Ovary (tissue), 3 donors: ENCODE measurements at regions not wholly inside any gene's neighbourhood (a gene's known extent, or its start where the extent isn't known, plus 50 kb on each side); places are given as distances from the start of the nearest gene placed in this dataset.

Experiments used
- EP300 ChIP-seq: sonication (generic); formaldehyde crosslinking; IDR thresholded peaks from one replicate; pipeline ENCODE4 v1.6.1; 2017; ENCODE audit warnings: antibody characterized with exemption
- POLR2A ChIP-seq: fragments of 450-650 bp; IDR thresholded peaks from one replicate; pipeline ENCODE4 v1.6.1; 2017; ENCODE audit warnings: antibody characterized with exemption, mild to moderate bottlenecking, moderate library complexity
- TF ChIP-seq, protein P1 (sequence below), 3 donors: fragments of 450-650 bp in 2 of 3; fragments of 200-600 bp in 1 of 3; IDR thresholded peaks; one replicate each; pipeline versions ENCODE4 v1.5.1 to v1.8.0; 2016 to 2022; ENCODE audit warnings: antibody characterized with exemption in 3 of 3, mild to moderate bottlenecking in 1 of 3
- donor health status: DM: no; HTN: no; CAD: no.

GRCh38 chr12:127388985-127389384 is 878.0 kb upstream of the TMEM132C start:
- TF ChIP-seq, protein P1, sequence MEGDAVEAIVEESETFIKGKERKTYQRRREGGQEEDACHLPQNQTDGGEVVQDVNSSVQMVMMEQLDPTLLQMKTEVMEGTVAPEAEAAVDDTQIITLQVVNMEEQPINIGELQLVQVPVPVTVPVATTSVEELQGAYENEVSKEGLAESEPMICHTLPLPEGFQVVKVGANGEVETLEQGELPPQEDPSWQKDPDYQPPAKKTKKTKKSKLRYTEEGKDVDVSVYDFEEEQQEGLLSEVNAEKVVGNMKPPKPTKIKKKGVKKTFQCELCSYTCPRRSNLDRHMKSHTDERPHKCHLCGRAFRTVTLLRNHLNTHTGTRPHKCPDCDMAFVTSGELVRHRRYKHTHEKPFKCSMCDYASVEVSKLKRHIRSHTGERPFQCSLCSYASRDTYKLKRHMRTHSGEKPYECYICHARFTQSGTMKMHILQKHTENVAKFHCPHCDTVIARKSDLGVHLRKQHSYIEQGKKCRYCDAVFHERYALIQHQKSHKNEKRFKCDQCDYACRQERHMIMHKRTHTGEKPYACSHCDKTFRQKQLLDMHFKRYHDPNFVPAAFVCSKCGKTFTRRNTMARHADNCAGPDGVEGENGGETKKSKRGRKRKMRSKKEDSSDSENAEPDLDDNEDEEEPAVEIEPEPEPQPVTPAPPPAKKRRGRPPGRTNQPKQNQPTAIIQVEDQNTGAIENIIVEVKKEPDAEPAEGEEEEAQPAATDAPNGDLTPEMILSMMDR (IDR thresholded peaks at IDR 0.05): no peak
- TF ChIP-seq POLR2A (no peak), EP300 (no peak)
